Activated effector memory CD4-positive, alpha-beta T cell treated with anti-CD3 and anti-CD28 coated beads, Interleukin-2, amount 50 U/mL, for 16 hours (primary cell): ENCODE measurements at regions not wholly inside any gene's neighbourhood (a gene's known extent, or its start where the extent isn't known, plus 50 kb on each side); places are given as distances from the start of the nearest gene placed in this dataset.

ENCODE experiments used
- DNase-seq: peaks from one replicate; pipeline ENCODE4 v3.0.0-alpha.2; 2020

GRCh38 chr10:3510741-3511140, 274.3 kb downstream of the KLF6 start:
- DNase-seq, result no peak

- DNase-seq, result no peak
These were observed 275.7 kb downstream of the KLF6 start for GRCh38 chr10:3509355-3509754.

DNA sequence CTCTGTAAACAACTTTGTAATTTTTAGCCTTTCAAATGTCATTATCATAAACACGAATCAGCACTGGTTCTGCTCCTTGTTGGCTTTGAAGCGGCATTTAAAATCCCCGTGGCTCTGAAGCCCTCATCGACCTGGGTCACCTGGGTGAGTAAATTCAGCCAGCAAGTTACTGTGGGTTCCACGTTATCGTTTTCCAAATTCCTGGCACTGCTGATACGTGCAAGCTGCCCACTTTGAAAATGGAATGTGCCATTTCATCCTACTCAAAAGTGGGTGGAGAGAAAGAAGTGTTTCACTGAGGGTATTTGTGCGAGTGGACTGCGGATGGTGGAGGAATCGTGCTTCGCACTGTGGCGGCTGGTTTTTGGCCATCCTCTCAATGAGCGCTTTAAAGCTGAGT, 281.7 kb downstream of the KLF6 start:
- no peak for DNase-seq

- no peak for DNase-seq
These were observed 282.3 kb downstream of the KLF6 start for GRCh38 chr10:3502673-3503072.

DNA sequence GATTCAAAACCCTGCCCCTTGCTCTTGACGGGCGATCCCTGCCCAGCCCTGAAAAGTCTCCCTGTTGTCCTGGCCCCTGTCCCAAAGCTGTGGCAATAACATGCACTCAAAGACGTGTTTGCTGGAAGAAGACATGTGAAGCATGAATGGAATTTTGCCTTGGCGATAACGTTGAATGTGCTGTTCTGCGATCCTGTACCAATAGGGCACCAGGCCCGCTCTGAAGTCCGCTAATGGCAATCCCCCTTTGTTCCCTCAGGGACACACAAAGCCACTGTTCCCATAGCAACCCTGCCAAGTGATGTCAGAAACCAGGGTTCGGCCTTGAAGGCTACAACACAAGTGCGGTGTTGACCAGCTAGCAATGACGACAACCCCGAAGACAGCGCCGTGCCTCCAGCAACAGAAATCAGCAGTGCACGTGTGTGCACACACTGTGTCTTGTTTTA, 284.6 kb downstream of the KLF6 start:
- no peak for DNase-seq

- no peak for DNase-seq
These were observed 285.9 kb downstream of the KLF6 start for GRCh38 chr10:3499120-3499519.

GRCh38 chr10:3497581-3497980, 287.4 kb downstream of the KLF6 start:
- DNase-seq, result no peak

DNA sequence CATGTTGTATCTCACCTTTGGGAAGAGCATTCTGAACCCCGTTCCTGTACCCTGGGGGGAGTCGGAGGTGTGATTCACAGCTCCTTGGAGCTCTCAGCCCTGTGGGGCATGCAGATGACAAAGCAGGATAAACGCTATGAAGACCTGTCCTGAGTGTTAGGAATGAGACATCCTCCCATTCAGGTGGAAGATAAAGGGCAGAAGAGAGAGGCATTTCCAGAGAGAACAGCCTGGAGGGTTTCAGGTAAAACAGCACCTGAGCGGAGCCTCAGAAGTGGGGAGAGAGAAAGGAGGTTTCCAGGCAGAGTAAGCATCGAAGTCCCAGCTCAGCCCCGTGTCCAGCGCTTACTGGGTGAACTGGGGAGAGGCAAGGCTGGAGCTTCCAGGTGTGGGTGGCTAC, 288.9 kb downstream of the KLF6 start:
- no peak for DNase-seq

DNA sequence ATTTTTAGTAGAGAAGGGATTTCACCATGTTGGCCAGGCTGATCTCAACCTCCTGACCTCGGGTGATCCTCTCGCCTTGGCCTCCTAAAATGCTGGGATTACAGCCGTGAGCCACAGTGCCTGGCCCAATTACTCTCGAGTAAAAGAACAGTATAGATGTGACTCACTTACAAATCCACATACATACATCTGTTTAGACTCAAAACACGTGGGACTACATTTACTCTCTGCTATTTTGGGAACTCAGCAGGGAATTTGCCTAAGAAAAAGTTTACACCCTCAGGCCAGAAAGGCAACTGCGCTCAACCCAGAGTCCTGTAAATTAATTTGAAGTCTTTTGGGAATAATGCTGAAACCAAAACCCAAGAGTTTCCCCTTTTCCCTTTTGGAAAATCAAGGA, 289.7 kb downstream of the KLF6 start:
- no peak for DNase-seq

GRCh38 chr10:3494838-3495230, 290.2 kb downstream of the KLF6 start:
- DNase-seq, result no peak

- DNase-seq, result no peak
These were observed 290.7 kb downstream of the KLF6 start for GRCh38 chr10:3494131-3494837.

- DNase-seq, result no peak
These were observed 291.4 kb downstream of the KLF6 start for GRCh38 chr10:3493621-3494020.

DNA sequence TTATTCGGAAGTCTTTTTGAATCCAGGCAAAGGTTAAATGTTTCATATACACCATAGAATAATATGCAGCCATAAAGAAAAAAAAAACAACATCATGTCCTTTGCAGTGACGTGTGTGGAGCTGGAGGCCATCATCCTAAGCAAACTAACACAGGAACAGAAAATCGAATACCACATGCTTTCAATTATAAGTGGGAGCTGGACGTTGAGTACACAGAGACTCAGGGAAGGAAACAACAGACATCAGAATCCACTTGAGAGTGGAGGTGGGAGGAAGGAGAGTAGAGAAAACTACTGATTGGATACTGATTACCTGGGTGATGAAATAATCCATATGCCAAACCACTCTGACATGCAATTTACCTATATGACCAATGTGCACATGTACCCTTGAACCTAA, 293.4 kb downstream of the KLF6 start:
- no peak for DNase-seq

DNA sequence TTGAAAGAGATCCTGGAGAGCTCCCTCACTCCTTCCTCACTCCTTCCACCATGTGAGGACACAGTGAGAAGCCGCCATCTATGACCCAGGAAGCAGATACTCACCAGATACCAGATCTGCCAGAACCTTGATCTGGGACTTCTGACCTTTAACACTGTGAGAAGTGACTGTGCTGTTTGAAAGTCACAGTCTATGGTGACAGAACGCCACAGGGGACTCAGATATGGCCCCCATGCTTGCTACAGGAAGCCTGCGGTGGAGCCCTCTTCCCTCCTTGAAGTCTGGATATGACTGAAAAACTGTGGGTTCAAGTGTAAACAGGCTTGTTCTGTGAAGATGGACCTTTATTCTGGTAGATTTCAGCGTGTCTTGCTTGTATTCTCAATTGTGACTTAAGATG, 297.8 kb downstream of the KLF6 start:
- no peak for DNase-seq

GRCh38 chr10:3486346-3487065, 298.5 kb downstream of the KLF6 start:
- no peak for DNase-seq

DNA sequence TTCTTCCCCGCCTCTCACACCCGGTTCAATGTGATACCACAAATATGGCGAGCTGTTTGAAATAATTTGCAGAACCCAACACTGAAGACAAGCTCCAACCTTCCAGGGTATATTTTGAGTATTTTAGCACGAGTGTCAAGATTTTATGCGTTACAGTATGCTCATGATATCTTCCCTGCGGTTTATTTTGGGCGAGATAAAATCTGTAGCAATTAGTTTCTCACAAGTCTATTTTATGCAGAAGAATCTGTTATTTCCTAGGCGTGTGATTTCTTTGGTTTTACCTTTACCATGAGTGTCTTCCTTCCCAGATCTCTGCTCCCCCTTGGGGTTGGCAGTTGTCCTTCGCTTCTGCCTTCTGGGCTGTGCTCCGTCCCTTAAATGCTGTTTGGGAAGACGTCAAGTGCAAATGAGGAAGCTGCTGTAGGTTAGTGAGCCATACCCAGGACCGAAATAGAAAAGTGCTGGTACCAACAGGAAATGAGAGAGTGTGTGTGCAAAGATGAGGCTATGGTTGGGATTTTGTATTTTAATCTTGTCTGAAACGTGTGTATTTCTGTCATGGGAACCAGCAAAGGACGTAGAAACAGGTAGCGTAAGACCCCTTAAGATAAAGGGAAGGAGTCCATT, 299.8 kb downstream of the KLF6 start:
- DNase-seq, result no peak

DNA sequence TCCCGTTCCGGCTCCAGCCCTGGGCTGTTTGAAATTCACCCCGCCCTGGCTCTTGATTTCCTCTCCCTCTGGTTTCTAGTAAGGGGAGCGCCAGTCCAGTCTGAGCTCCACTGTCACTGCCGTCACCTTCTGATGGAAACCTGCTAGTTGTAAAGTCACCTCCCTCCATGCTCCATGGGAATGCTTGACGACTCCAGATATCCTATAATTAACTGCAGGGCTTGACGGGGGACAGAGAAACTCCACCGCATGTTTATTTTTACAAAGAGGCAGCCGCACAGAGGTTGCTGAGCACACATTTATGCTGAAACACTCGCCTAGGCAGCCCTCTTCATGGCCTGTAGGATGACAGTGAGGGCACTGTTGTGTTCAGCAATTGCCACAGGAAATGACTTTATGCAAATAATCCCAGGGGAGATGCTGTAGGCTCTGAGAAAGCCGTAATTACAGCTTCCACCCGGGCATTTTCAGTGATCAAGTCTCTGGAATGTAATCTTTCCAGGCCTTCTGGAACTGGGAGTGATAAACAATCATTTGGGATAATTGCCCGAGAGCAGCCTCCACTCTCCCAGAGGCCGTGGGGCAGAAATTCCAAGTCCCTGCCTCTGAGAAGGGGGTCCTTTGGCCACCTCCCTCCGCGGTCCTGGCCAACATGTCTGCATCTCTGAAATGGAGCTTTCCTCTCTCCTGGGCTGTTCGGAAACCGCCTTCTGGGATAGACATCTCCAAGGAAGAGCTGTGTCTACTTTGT, 300.5 kb downstream of the KLF6 start:
- DNase-seq, result no peak

- DNase-seq, result no peak
These were observed 302.6 kb downstream of the KLF6 start for GRCh38 chr10:3482200-3482993.

DNA sequence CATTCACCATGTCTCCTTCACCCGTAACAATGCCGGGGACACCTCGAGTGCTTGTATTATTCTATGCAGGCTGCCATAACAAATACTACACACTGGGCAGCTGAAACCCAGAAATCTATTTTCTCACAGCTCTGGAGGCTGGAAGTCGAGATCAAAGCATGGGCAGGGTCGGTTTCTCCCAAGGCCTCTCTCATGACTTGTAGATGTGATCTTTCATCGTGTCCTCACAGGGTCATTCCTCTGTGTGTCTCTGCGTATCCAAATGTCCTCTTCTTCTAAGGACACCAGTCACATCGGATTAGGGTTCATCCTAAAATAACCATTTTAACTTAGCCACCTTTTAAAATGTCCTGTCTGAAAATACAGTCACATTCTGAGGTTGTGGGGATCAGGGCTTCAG, 303.5 kb downstream of the KLF6 start:
- no peak for DNase-seq

DNA sequence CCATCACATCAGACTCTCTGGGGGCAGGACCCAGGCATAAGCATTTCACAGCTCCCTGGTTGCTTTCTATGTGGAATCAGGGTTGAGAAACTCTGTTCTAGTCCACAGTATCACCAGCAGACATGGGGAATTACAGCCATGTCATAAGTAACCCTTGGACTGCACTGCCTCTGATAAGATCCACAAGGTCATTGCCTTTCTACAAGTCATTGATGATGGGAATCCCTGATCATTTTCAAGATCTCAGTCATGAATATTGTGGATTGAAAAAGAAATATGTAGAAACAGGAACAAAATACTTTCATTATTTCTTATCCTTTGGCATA, 304.1 kb downstream of the KLF6 start:
- no peak for DNase-seq

DNA sequence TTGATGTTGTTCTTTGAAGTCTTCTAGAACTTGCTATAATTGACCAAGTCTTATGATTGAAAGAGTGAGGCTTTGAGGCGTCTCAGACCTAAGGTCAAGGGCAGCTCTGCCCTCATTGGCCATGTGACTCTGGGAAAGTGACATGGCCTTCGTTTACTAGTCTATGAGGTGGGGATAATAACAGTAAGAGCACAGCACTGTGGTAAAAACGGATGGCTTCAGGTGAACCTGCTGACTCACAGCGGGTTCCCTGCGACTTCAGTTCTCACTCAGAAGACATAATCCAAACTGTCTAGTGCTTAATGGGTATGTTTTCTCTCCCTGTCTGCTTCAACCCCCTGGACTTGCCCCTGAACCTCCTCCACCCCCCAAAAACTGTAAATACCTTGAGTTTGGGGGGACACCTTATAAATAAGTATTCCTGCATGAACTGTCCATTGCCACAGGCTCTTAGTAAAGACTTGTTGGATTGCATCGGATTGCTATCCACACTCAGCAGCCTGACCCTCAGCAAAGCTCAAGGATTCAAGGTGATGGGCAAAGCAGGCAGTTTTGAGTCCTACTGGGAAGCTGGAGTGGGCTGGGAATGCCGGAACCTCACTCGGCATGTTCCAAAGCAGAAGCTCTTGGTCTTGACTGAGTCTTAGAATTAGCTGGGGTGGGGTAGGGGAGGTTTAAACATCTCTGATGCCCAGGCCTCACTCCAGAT, 304.6 kb downstream of the KLF6 start:
- DNase-seq, result no peak

DNA sequence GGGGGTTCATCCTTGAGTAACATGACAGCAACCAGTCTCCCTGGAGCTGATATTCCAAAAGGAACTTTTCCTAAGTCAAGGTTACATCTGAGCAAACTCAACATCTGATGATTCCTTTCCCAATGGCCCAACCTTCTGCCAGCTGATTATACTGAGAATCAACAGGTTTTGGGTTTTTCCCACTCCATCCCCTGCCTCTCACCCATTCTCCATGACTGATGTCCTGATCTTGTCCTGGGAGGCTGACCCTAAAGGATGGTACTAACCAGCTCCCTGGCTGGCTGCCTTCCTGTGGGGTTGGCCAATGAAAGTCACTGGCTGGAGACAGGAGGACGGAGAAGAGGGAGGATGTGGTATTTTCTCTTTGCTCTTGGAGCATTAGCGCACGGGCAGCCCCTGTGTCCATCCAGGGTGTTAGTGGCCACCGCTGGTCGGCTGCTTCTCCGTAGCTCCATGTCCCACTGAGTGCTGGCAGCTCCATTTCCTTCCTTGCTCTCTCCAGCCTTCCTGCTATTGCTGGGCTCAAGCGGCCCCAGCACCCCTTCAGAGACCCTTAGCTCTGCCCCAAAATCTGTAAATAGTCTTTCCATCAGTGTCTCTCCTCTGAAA, 306.2 kb upstream of the PITRM1 start:
- no peak for DNase-seq
